Fibroblast of the aortic adventitia (primary cell): ENCODE measurements at regions not wholly inside any gene's neighbourhood (a gene's known extent, or its start where the extent isn't known, plus 50 kb on each side); places are given as distances from the start of the nearest gene placed in this dataset.
"Not testable (repeated sequence)": the region's sequence is repeated elsewhere in the genome, so short reads cannot be mapped to it uniquely, and the experiment has no call there.

ENCODE experiments used
- DNase-seq: peaks from one replicate; pipeline ENCODE4 v3.0.0-alpha.2; 2010; ENCODE audit warnings: low read depth
- H3K4me3 ChIP-seq: 2 replicates; pipeline ENCODE4 v1.5.1; 2011; ENCODE audit warnings: low read depth, mild to moderate bottlenecking, control low read depth, low read length, moderate library complexity
- TF ChIP-seq, protein P1 (sequence below): IDR thresholded peaks from 2 replicates; pipeline ENCODE4 v1.5.1; 2011; ENCODE audit warnings: mild to moderate bottlenecking, low read length, control low read depth, inconsistent platforms; ENCODE audit not compliant: insufficient read depth

GRCh38 chr5:124613273-124613953 is 133.0 kb downstream of the ZNF608 start:
- no peak for DNase-seq
- TF ChIP-seq, protein P1, sequence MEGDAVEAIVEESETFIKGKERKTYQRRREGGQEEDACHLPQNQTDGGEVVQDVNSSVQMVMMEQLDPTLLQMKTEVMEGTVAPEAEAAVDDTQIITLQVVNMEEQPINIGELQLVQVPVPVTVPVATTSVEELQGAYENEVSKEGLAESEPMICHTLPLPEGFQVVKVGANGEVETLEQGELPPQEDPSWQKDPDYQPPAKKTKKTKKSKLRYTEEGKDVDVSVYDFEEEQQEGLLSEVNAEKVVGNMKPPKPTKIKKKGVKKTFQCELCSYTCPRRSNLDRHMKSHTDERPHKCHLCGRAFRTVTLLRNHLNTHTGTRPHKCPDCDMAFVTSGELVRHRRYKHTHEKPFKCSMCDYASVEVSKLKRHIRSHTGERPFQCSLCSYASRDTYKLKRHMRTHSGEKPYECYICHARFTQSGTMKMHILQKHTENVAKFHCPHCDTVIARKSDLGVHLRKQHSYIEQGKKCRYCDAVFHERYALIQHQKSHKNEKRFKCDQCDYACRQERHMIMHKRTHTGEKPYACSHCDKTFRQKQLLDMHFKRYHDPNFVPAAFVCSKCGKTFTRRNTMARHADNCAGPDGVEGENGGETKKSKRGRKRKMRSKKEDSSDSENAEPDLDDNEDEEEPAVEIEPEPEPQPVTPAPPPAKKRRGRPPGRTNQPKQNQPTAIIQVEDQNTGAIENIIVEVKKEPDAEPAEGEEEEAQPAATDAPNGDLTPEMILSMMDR, result no peak
- no peak overlapping the region for H3K4me3 ChIP-seq

DNA sequence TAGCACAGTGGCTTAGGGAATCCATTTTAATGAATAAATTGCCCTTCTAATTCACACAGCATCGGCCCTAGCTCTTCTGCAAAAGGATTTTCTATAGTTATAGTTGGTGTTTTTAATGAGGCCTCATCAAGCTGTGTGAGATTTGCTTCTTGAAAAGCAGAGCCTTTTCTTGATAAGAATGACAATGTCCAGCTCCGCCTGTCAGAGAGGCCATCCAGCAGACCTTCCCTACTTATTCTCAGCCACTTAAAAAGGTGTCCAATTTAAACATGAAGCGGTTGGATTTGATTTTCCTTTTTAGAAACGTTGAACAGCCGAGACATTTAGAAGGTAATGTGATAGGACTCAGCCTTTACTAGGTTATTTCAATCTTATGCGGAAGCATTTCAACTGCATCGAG is 134.4 kb downstream of the ZNF608 start:
- TF ChIP-seq, protein P1, result no peak
- DNase-seq, result no peak
- H3K4me3 ChIP-seq, result no peak overlapping the region

DNA sequence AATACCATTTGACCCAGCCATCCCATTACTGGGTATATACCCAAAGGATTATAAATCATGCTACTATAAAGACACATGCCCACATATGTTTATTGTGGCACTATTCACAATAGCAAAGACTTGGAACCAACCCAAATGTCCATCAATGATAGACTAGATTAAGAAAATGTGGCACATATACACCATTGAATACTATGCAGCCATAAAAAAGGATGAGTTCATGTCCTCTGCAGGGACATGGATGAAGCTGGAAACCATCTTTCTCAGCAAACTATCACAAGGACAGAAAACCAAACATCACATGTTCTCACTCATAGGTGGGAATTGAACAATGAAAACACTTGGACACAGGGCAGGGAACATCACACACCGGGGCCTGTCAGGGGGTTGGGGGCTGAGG is 135.2 kb downstream of the ZNF608 start:
- not testable (repeated sequence) for H3K4me3 ChIP-seq, DNase-seq

- DNase-seq, H3K4me3 ChIP-seq: not testable (repeated sequence)
Measured at GRCh38 chr5:124609685-124610084, 136.8 kb downstream of the ZNF608 start.

DNA sequence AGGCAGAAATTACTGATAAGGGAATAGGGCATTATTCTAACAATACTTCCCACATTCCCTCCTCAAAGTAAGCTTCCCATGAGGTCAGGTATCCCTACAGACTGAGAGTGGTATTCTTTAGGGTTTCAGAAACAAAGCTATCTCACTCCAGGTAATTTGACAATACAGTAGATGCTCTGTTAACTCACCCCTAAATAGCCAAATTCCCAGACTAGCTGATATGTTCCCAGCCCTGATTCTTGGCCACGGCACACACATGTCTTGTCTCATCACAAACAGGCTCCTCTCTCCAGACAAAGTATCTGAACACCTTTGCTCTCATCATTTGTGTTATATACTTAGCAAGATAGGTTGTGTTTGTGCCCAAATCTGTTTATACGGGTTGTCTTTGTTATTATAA is 139.9 kb downstream of the ZNF608 start:
- TF ChIP-seq, protein P1, result no peak
- DNase-seq, result no peak
- no peak overlapping the region for H3K4me3 ChIP-seq

- no peak overlapping the region for H3K4me3 ChIP-seq
- DNase-seq, result no peak
- TF ChIP-seq, protein P1, result no peak
Measured at GRCh38 chr5:124606093-124606492, 140.3 kb downstream of the ZNF608 start.

DNA sequence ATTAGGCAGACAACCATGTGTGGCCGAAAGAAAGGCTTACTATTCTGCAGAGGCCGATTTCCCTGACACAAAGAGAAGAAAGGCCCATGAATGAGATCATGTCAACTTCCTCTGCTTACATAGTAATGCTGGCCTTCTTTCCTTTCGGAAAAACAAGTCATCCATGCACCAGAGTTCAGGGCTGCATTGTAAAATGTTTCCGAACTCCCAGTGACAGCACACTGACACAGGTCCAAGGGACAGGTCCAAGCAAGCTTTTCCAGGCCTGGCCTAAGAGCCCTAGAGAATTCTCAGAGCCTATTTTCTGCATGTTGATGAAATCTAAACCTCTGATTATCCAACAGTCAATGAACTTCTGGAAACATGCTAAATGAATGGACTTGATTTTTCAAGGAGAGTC is 140.9 kb downstream of the ZNF608 start:
- DNase-seq, result peak; percentile 23

GRCh38 chr5:124604419-124604818 is 142.0 kb downstream of the ZNF608 start:
- H3K4me3 ChIP-seq, result no peak overlapping the region
- no peak for DNase-seq
- TF ChIP-seq, protein P1, result no peak

More for the DNA sequence above, 140.9 kb downstream of the ZNF608 start:
- H3K4me3 ChIP-seq, result no peak overlapping the region
- TF ChIP-seq, protein P1, result no peak
